Neural cell (in vitro differentiated cells): ENCODE measurements at regions not wholly inside any gene's neighbourhood (a gene's known extent, or its start where the extent isn't known, plus 50 kb on each side); places are given as distances from the start of the nearest gene placed in this dataset.

Source experiments
- H2AFZ ChIP-seq: fragments of 200-600, 300-800 bp; sonication (generic), shearing (Covaris generic); 2 replicates; pipeline ENCODE4 v1.6.0; 2014; ENCODE audit warnings: low read depth, mild to moderate bottlenecking, antibody characterized with exemption, low read length, moderate library complexity
- H3F3A ChIP-seq: fragments of 200-600 bp; shearing (Covaris generic); 2 replicates; pipeline ENCODE4 v1.6.1; 2016; ENCODE audit warnings: mild to moderate bottlenecking, moderate library complexity, mixed read lengths, antibody characterized with exemption, low read length; ENCODE audit not compliant: insufficient read depth, poor library complexity, severe bottlenecking
- H3K27ac ChIP-seq: fragments of 200-600, 300-800 bp; sonication (generic), shearing (Covaris generic); 2 replicates; pipeline ENCODE4 v1.5.1; 2014; ENCODE audit warnings: mild to moderate bottlenecking, low read length, moderate library complexity
- H3K27me3 ChIP-seq: fragments of 300-800, 200-600 bp; sonication (generic), shearing (Covaris generic); 2 replicates; pipeline ENCODE4 v1.6.0; 2014; ENCODE audit warnings: mild to moderate bottlenecking, low read depth, low read length, moderate library complexity; ENCODE audit not compliant: insufficient read depth
- H3K36me3 ChIP-seq: fragments of 300-800, 200-600 bp; sonication (generic), shearing (Covaris generic); 2 replicates; pipeline ENCODE4 v1.5.1; 2014; ENCODE audit warnings: mild to moderate bottlenecking, antibody characterized with exemption, low read length, moderate library complexity; ENCODE audit not compliant: insufficient read depth
- H3K4me2 ChIP-seq: fragments of 300-800, 200-600 bp; sonication (generic), shearing (Covaris generic); 2 replicates; pipeline ENCODE4 v1.6.0; 2014; ENCODE audit warnings: mild to moderate bottlenecking, low read length
- H3K4me3 ChIP-seq: fragments of 300-800, 200-600 bp; sonication (generic), shearing (Covaris generic); 2 replicates; pipeline ENCODE4 v1.5.1; 2014; ENCODE audit warnings: mild to moderate bottlenecking, low read length, moderate library complexity
- H3K79me2 ChIP-seq: fragments of 200-600 bp; shearing (Covaris generic); replicated peaks from 2 replicates; pipeline ENCODE4 v1.6.0; 2014; ENCODE audit warnings: mild to moderate bottlenecking, low read length, moderate library complexity; ENCODE audit not compliant: insufficient read depth
- H3K9ac ChIP-seq: fragments of 300-800, 200-600 bp; sonication (generic), shearing (Covaris generic); 2 replicates; pipeline ENCODE4 v1.6.1; 2016; ENCODE audit warnings: mild to moderate bottlenecking, low read length, mixed read lengths
- H3K9me2 ChIP-seq: fragments of 200-600 bp; shearing (Covaris generic); 2 replicates; pipeline ENCODE4 v1.6.1; 2016; ENCODE audit warnings: mild to moderate bottlenecking, low read length, mixed read lengths; ENCODE audit not compliant: insufficient read depth
- H3K9me3 ChIP-seq: fragments of 200-600, 300-800 bp; sonication (generic), shearing (Covaris generic); 2 replicates; pipeline ENCODE4 v1.6.1; 2016; ENCODE audit warnings: mild to moderate bottlenecking, mixed run types, low read length, moderate library complexity, mixed read lengths
- H4K20me1 ChIP-seq: fragments of 200-600 bp; shearing (Covaris generic); 2 replicates; pipeline ENCODE4 v1.6.1; 2016; ENCODE audit warnings: mild to moderate bottlenecking, mixed run types; ENCODE audit not compliant: insufficient read depth
- EP300 ChIP-seq: fragments of 450-650 bp; conservative IDR thresholded peaks from 2 replicates; pipeline ENCODE4 v1.6.1; 2014; ENCODE audit warnings: antibody characterized with exemption, mild to moderate bottlenecking, moderate library complexity; ENCODE audit not compliant: poor library complexity, severe bottlenecking
- EZH2 ChIP-seq: fragments of 200-600, 300-800 bp; shearing (Covaris generic), sonication (generic); IDR thresholded peaks from 2 replicates; pipeline ENCODE4 v1.6.1; 2014; ENCODE audit warnings: antibody characterized with exemption, low read length, borderline replicate concordance, mild to moderate bottlenecking; ENCODE audit not compliant: insufficient read depth, poor library complexity, severe bottlenecking
- MXI1 ChIP-seq: fragments of 450-650 bp; conservative IDR thresholded peaks from 2 replicates; pipeline ENCODE4 v1.6.1; 2014; ENCODE audit warnings: antibody characterized with exemption, mild to moderate bottlenecking; ENCODE audit not compliant: poor library complexity, severe bottlenecking
- POLR2AphosphoS5 ChIP-seq: IDR thresholded peaks from 2 replicates; pipeline ENCODE4 v1.6.1; 2012
- RAD21 ChIP-seq: fragments of 450-650 bp; conservative IDR thresholded peaks from 2 replicates; pipeline ENCODE4 v1.6.1; 2014; ENCODE audit warnings: antibody characterized with exemption, mild to moderate bottlenecking, moderate library complexity
- SMC3 ChIP-seq: fragments of 450-650 bp; conservative IDR thresholded peaks from 2 replicates; pipeline ENCODE4 v1.6.1; 2014; ENCODE audit warnings: antibody characterized with exemption, mild to moderate bottlenecking, moderate library complexity; ENCODE audit not compliant: poor library complexity
- TAF1 ChIP-seq: IDR thresholded peaks from 2 replicates; pipeline ENCODE4 v1.6.1; 2012; ENCODE audit warnings: low read depth
- TF ChIP-seq, protein P1 (sequence below): IDR thresholded peaks from 2 replicates; pipeline ENCODE4 v1.6.1; 2012; ENCODE audit warnings: borderline replicate concordance
- TF ChIP-seq, protein P2 (sequence below): fragments of 450-650 bp; IDR thresholded peaks from 2 replicates; pipeline ENCODE4 v1.5.1; 2014; ENCODE audit warnings: antibody characterized with exemption, mild to moderate bottlenecking, moderate library complexity; ENCODE audit not compliant: poor library complexity, severe bottlenecking

DNA sequence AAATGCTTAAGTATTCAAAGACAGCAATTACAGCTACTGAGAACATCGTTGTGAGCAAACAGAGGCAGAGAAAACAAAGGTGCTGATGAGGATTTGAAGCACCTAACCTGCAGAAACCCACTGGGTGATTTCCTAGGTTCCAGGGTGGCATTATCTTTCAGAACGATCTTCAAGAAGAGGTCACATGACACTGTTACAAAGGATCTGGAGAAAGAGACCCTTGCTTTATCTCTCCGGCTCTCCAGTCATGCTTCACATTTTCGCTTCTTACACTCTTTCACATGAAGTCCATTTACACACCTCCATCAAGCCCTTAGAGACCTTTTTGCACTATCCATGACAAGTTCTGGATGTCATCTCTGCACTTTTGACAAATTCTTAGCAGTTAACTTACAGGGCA lies 70.8 kb downstream of the GOLGA8B start:
- no peak overlapping the region for H3K4me2 ChIP-seq

DNA sequence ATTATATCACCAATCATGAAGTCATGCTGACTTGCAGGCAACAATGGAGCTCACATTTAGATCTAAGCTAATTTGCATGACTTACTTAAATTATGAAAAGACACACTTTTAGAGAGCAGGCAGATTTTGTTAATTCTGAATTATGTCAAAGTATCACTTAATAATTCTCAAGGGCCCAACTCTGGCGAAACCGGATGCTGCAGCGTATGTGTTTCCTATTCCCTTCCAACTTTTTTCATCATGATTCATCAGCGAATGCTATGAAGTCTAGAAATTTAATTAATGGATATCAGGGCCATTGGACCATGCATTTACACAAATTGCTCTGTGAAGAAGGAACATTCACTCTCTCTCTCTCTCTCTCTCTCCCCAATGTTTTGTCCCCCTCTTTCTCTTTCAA lies 63.5 kb upstream of the GOLGA8A start:
- no peak overlapping the region for H3K9ac ChIP-seq
- peaks cover 8% of the 10 kb centered on the region for H3K27me3 ChIP-seq
- no peaks in the 10 kb centered on the region for H3K36me3 ChIP-seq
- no peaks in the 10 kb centered on the region for H3K9me3 ChIP-seq
- H3K4me3 ChIP-seq, result no peak overlapping the region
- no peaks in the 10 kb centered on the region for H3F3A ChIP-seq
- H2AFZ ChIP-seq, result no peak overlapping the region
- H3K27ac ChIP-seq, result no peak overlapping the region
- no peak for TF ChIP-seq SMC3
- no peak for TF ChIP-seq TAF1
- TF ChIP-seq, protein P1, sequence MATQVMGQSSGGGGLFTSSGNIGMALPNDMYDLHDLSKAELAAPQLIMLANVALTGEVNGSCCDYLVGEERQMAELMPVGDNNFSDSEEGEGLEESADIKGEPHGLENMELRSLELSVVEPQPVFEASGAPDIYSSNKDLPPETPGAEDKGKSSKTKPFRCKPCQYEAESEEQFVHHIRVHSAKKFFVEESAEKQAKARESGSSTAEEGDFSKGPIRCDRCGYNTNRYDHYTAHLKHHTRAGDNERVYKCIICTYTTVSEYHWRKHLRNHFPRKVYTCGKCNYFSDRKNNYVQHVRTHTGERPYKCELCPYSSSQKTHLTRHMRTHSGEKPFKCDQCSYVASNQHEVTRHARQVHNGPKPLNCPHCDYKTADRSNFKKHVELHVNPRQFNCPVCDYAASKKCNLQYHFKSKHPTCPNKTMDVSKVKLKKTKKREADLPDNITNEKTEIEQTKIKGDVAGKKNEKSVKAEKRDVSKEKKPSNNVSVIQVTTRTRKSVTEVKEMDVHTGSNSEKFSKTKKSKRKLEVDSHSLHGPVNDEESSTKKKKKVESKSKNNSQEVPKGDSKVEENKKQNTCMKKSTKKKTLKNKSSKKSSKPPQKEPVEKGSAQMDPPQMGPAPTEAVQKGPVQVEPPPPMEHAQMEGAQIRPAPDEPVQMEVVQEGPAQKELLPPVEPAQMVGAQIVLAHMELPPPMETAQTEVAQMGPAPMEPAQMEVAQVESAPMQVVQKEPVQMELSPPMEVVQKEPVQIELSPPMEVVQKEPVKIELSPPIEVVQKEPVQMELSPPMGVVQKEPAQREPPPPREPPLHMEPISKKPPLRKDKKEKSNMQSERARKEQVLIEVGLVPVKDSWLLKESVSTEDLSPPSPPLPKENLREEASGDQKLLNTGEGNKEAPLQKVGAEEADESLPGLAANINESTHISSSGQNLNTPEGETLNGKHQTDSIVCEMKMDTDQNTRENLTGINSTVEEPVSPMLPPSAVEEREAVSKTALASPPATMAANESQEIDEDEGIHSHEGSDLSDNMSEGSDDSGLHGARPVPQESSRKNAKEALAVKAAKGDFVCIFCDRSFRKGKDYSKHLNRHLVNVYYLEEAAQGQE, result no peak
- TF ChIP-seq POLR2AphosphoS5, result no peak
- no peak for TF ChIP-seq EZH2
- no peak for TF ChIP-seq RAD21
- no peak for TF ChIP-seq EP300
- TF ChIP-seq, protein P2, sequence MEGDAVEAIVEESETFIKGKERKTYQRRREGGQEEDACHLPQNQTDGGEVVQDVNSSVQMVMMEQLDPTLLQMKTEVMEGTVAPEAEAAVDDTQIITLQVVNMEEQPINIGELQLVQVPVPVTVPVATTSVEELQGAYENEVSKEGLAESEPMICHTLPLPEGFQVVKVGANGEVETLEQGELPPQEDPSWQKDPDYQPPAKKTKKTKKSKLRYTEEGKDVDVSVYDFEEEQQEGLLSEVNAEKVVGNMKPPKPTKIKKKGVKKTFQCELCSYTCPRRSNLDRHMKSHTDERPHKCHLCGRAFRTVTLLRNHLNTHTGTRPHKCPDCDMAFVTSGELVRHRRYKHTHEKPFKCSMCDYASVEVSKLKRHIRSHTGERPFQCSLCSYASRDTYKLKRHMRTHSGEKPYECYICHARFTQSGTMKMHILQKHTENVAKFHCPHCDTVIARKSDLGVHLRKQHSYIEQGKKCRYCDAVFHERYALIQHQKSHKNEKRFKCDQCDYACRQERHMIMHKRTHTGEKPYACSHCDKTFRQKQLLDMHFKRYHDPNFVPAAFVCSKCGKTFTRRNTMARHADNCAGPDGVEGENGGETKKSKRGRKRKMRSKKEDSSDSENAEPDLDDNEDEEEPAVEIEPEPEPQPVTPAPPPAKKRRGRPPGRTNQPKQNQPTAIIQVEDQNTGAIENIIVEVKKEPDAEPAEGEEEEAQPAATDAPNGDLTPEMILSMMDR, result no peak
- no peak for TF ChIP-seq MXI1
- H3K9me2 ChIP-seq, result no peaks in the 10 kb centered on the region
- no peak overlapping the region for H3K4me2 ChIP-seq
- H4K20me1 ChIP-seq, result no peaks in the 10 kb centered on the region
- H3K79me2 ChIP-seq, result no peaks in the 10 kb centered on the region

More for the DNA sequence above, 70.8 kb downstream of the GOLGA8B start:
- Histone ChIP-seq H3K9me3 (no peaks in the 10 kb centered on the region), H3K36me3 (no peaks in the 10 kb centered on the region), H2AFZ (no peak overlapping the region), H3F3A (no peaks in the 10 kb centered on the region), H3K9me2 (no peaks in the 10 kb centered on the region), H3K27ac (no peak overlapping the region), H3K9ac (no peak overlapping the region), H3K79me2 (no peaks in the 10 kb centered on the region), H3K4me3 (no peak overlapping the region), H4K20me1 (no peaks in the 10 kb centered on the region), H3K27me3 (peaks cover 32% of the 10 kb centered on the region)
- TF ChIP-seq RAD21 (no peak), TAF1 (no peak), POLR2AphosphoS5 (no peak), EZH2 (no peak), SMC3 (no peak), MXI1 (no peak), EP300 (no peak)
- TF ChIP-seq, protein P1, result no peak
- TF ChIP-seq, protein P2, result no peak
